Activated CD4-positive, alpha-beta T cell treated with anti-CD3 and anti-CD28 coated beads, Interleukin-2, amount 10 ng/mL, durations not matched to agents 7 days and 5 days (primary cell): ENCODE measurements at regions not wholly inside any gene's neighbourhood (a gene's known extent, or its start where the extent isn't known, plus 50 kb on each side); places are given as distances from the start of the nearest gene placed in this dataset.

Experiments
- CTCF ChIA-PET: fragments of 350-600 bp; sonication (Branson Sonifier 250); formaldehyde crosslinking; loops from one replicate; lab custom pipeline; 2021; ENCODE audit warnings: antibody characterized with exemption; lab: Charles Lee
- POLR2A ChIA-PET: fragments of 350-600 bp; sonication (Branson Sonifier 250); formaldehyde crosslinking; loops from one replicate; lab custom pipeline; 2021; ENCODE audit warnings: antibody characterized with exemption; lab: Charles Lee
- DNase-seq: peaks from one replicate; pipeline ENCODE4 v3.0.0-alpha.2; 2020
- H3K27ac Mint-ChIP-seq: one replicate; pipeline ENCODE4 v1.8.0; 2021; ENCODE audit warnings: mild to moderate bottlenecking, moderate library complexity, mixed read lengths
- H3K27me3 Mint-ChIP-seq: one replicate; pipeline ENCODE4 v1.8.0; 2021; ENCODE audit warnings: mixed read lengths
- H3K36me3 Mint-ChIP-seq: one replicate; pipeline ENCODE4 v1.8.0; 2021; ENCODE audit warnings: low read depth, mixed read lengths
- H3K4me1 Mint-ChIP-seq: one replicate; pipeline ENCODE4 v1.8.0; 2021; ENCODE audit warnings: mixed read lengths
- H3K4me3 Mint-ChIP-seq: one replicate; pipeline ENCODE4 v1.8.0; 2021; ENCODE audit warnings: mild to moderate bottlenecking, moderate library complexity, mixed read lengths
- H3K9me3 Mint-ChIP-seq: one replicate; pipeline ENCODE4 v1.8.0; 2021; ENCODE audit warnings: mixed read lengths

- Mint-ChIP-seq H3K27ac (no peak overlapping the region), H3K4me3 (no peak overlapping the region), H3K36me3 (no peaks in the 10 kb centered on the region), H3K27me3 (no peaks in the 10 kb centered on the region), H3K4me1 (no peaks in the 10 kb centered on the region), H3K9me3 (no peaks in the 10 kb centered on the region)
- ChIA-PET CTCF (no interaction called here), POLR2A (no interaction called here)
- no peak for DNase-seq
These were observed 194.1 kb upstream of the DSEL start for GRCh38 chr18:67710639-67711038.

- Mint-ChIP-seq H3K27me3 (no peaks in the 10 kb centered on the region), H3K9me3 (no peaks in the 10 kb centered on the region), H3K4me3 (no peak overlapping the region), H3K36me3 (no peaks in the 10 kb centered on the region), H3K27ac (no peak overlapping the region), H3K4me1 (no peaks in the 10 kb centered on the region)
- CTCF ChIA-PET = no interaction called here
- DNase-seq = no peak
- POLR2A ChIA-PET = no interaction called here
These were observed 189.2 kb upstream of the DSEL start for GRCh38 chr18:67705748-67706147.

GRCh38 chr18:67695684-67696083, 179.2 kb upstream of the DSEL start:
- Mint-ChIP-seq H3K27ac (no peak overlapping the region), H3K4me1 (no peaks in the 10 kb centered on the region), H3K27me3 (no peaks in the 10 kb centered on the region), H3K4me3 (no peak overlapping the region), H3K9me3 (no peaks in the 10 kb centered on the region), H3K36me3 (no peaks in the 10 kb centered on the region)
- DNase-seq = no peak
- ChIA-PET CTCF (no interaction called here), POLR2A (no interaction called here)

GRCh38 chr18:67694787-67695186, 178.3 kb upstream of the DSEL start:
- Mint-ChIP-seq H3K4me1 (no peaks in the 10 kb centered on the region), H3K27me3 (no peaks in the 10 kb centered on the region), H3K36me3 (no peaks in the 10 kb centered on the region), H3K9me3 (no peaks in the 10 kb centered on the region), H3K4me3 (no peak overlapping the region), H3K27ac (no peak overlapping the region)
- ChIA-PET CTCF (no interaction called here), POLR2A (no interaction called here)
- DNase-seq = no peak

- H3K36me3 Mint-ChIP-seq = no peaks in the 10 kb centered on the region
- peaks cover 3% of the 10 kb centered on the region for H3K9me3 Mint-ChIP-seq
- no peak overlapping the region for H3K4me3 Mint-ChIP-seq
- H3K27me3 Mint-ChIP-seq = no peaks in the 10 kb centered on the region
- DNase-seq = no peak
- ChIA-PET POLR2A (no interaction called here), CTCF (no interaction called here)
- no peak overlapping the region for H3K27ac Mint-ChIP-seq
- no peaks in the 10 kb centered on the region for H3K4me1 Mint-ChIP-seq
These were observed 176.3 kb upstream of the DSEL start for GRCh38 chr18:67692811-67693210.

- no peak overlapping the region for H3K4me3 Mint-ChIP-seq
- H3K9me3 Mint-ChIP-seq = no peaks in the 10 kb centered on the region
- no peak overlapping the region for H3K27ac Mint-ChIP-seq
- no peaks in the 10 kb centered on the region for H3K4me1 Mint-ChIP-seq
- no peaks in the 10 kb centered on the region for H3K27me3 Mint-ChIP-seq
- no peak for DNase-seq
- POLR2A ChIA-PET = no interaction called here
- no peaks in the 10 kb centered on the region for H3K36me3 Mint-ChIP-seq
- CTCF ChIA-PET = no interaction called here
These were observed 166.0 kb upstream of the DSEL start for GRCh38 chr18:67682516-67682915.

- DNase-seq = no peak
- Mint-ChIP-seq H3K9me3 (no peaks in the 10 kb centered on the region), H3K27ac (no peak overlapping the region), H3K4me1 (no peaks in the 10 kb centered on the region), H3K36me3 (no peaks in the 10 kb centered on the region), H3K4me3 (no peak overlapping the region), H3K27me3 (no peaks in the 10 kb centered on the region)
- CTCF ChIA-PET = no interaction called here
- POLR2A ChIA-PET = no interaction called here
These were observed 161.0 kb upstream of the DSEL start for GRCh38 chr18:67677489-67677888.

- POLR2A ChIA-PET = no interaction called here
These were observed 156.2 kb upstream of the DSEL start for GRCh38 chr18:67672716-67673115.

GRCh38 chr18:67672155-67672554, 155.6 kb upstream of the DSEL start:
- DNase-seq = no peak
- ChIA-PET CTCF (no interaction called here), POLR2A (no interaction called here)
- Mint-ChIP-seq H3K4me1 (no peaks in the 10 kb centered on the region), H3K36me3 (no peaks in the 10 kb centered on the region), H3K27me3 (no peaks in the 10 kb centered on the region), H3K27ac (no peak overlapping the region), H3K4me3 (no peak overlapping the region), H3K9me3 (no peaks in the 10 kb centered on the region)

More at GRCh38 chr18:67672716-67673115, 156.2 kb upstream of the DSEL start:
- CTCF ChIA-PET = no interaction called here
- Mint-ChIP-seq H3K27me3 (no peaks in the 10 kb centered on the region), H3K36me3 (no peaks in the 10 kb centered on the region), H3K4me1 (no peaks in the 10 kb centered on the region), H3K9me3 (no peaks in the 10 kb centered on the region), H3K27ac (no peak overlapping the region), H3K4me3 (no peak overlapping the region)
- DNase-seq = no peak

- ChIA-PET POLR2A (no interaction called here), CTCF (no interaction called here)
- Mint-ChIP-seq H3K4me1 (no peaks in the 10 kb centered on the region), H3K4me3 (no peak overlapping the region), H3K36me3 (no peaks in the 10 kb centered on the region), H3K9me3 (no peaks in the 10 kb centered on the region), H3K27ac (no peak overlapping the region), H3K27me3 (no peaks in the 10 kb centered on the region)
- DNase-seq = no peak
These were observed 153.6 kb upstream of the DSEL start for GRCh38 chr18:67670024-67670543.

GRCh38 chr18:67665266-67665665, 148.7 kb upstream of the DSEL start:
- H3K27ac Mint-ChIP-seq = no peak overlapping the region
- H3K9me3 Mint-ChIP-seq = no peaks in the 10 kb centered on the region
- ChIA-PET POLR2A (no interaction called here), CTCF (no interaction called here)
- no peak for DNase-seq
- H3K36me3 Mint-ChIP-seq = no peaks in the 10 kb centered on the region
- H3K4me3 Mint-ChIP-seq = no peak overlapping the region
- no peaks in the 10 kb centered on the region for H3K27me3 Mint-ChIP-seq
- H3K4me1 Mint-ChIP-seq = no peaks in the 10 kb centered on the region

- H3K4me1 Mint-ChIP-seq = no peaks in the 10 kb centered on the region
- no peaks in the 10 kb centered on the region for H3K9me3 Mint-ChIP-seq
- ChIA-PET CTCF (no interaction called here), POLR2A (no interaction called here)
- no peak for DNase-seq
- H3K4me3 Mint-ChIP-seq = no peak overlapping the region
- H3K36me3 Mint-ChIP-seq = no peaks in the 10 kb centered on the region
- no peak overlapping the region for H3K27ac Mint-ChIP-seq
- H3K27me3 Mint-ChIP-seq = no peaks in the 10 kb centered on the region
These were observed 146.5 kb upstream of the DSEL start for GRCh38 chr18:67662996-67663395.

- no peak overlapping the region for H3K27ac Mint-ChIP-seq
- H3K9me3 Mint-ChIP-seq = no peaks in the 10 kb centered on the region
- ChIA-PET CTCF (no interaction called here), POLR2A (no interaction called here)
- H3K4me3 Mint-ChIP-seq = no peak overlapping the region
- no peaks in the 10 kb centered on the region for H3K36me3 Mint-ChIP-seq
- DNase-seq = no peak
- H3K27me3 Mint-ChIP-seq = no peaks in the 10 kb centered on the region
- no peaks in the 10 kb centered on the region for H3K4me1 Mint-ChIP-seq
These were observed 145.0 kb upstream of the DSEL start for GRCh38 chr18:67661555-67661954.

- CTCF ChIA-PET = no interaction called here
- no peaks in the 10 kb centered on the region for H3K36me3 Mint-ChIP-seq
- no peak for DNase-seq
- H3K4me1 Mint-ChIP-seq = no peaks in the 10 kb centered on the region
- POLR2A ChIA-PET = no interaction called here
- no peak overlapping the region for H3K4me3 Mint-ChIP-seq
- no peaks in the 10 kb centered on the region for H3K27me3 Mint-ChIP-seq
- H3K27ac Mint-ChIP-seq = no peak overlapping the region
- H3K9me3 Mint-ChIP-seq = no peaks in the 10 kb centered on the region
These were observed 137.6 kb upstream of the DSEL start for GRCh38 chr18:67654101-67654500.
